Osteoblast (primary cell): ENCODE measurements at regions not wholly inside any gene's neighbourhood (a gene's known extent, or its start where the extent isn't known, plus 50 kb on each side); places are given as distances from the start of the nearest gene placed in this dataset.

ENCODE experiments used
- DNase-seq: peaks from one replicate; pipeline ENCODE4 v3.0.0; 2011; ENCODE audit warnings: low spot score, mixed read lengths; ENCODE audit not compliant: insufficient read length; ENCODE audit errors: missing footprints
- H2AFZ ChIP-seq: 2 replicates; pipeline ENCODE4 v1.6.0; 2011; ENCODE audit warnings: mild to moderate bottlenecking, low read length
- H3K27ac ChIP-seq: 2 replicates; pipeline ENCODE4 v1.5.1; 2011; ENCODE audit warnings: mild to moderate bottlenecking, low read depth, low read length, moderate library complexity
- H3K27me3 ChIP-seq: 2 replicates; pipeline ENCODE4 v1.6.0; 2012; ENCODE audit warnings: mild to moderate bottlenecking, control low read depth, inconsistent platforms, low read length, moderate library complexity; ENCODE audit not compliant: insufficient read depth
- H3K36me3 ChIP-seq: 2 replicates; pipeline ENCODE4 v1.5.1; 2011; ENCODE audit warnings: mild to moderate bottlenecking, low read length, control low read depth, moderate library complexity; ENCODE audit not compliant: insufficient read depth
- H3K4me1 ChIP-seq: 2 replicates; pipeline ENCODE4 v1.5.1; 2011; ENCODE audit warnings: mild to moderate bottlenecking, low read length, control low read depth, moderate library complexity; ENCODE audit not compliant: insufficient read depth
- H3K4me2 ChIP-seq: 2 replicates; pipeline ENCODE4 v1.6.0; 2011; ENCODE audit warnings: mild to moderate bottlenecking, low read length; ENCODE audit not compliant: insufficient read depth
- H3K4me3 ChIP-seq: fragments of 200-600 bp; sonication (generic); 3 replicates; pipeline ENCODE4 v1.5.1; 2012; ENCODE audit warnings: mild to moderate bottlenecking, low read length, inconsistent platforms; ENCODE audit not compliant: insufficient read depth
- H3K79me2 ChIP-seq: 2 replicates; pipeline ENCODE4 v1.6.0; 2012; ENCODE audit warnings: mild to moderate bottlenecking, low read length, control low read depth, inconsistent platforms; ENCODE audit not compliant: insufficient read depth
- H3K9me3 ChIP-seq: 2 replicates; pipeline ENCODE4 v1.5.1; 2011; ENCODE audit warnings: low read depth, low read length, control low read depth
- H4K20me1 ChIP-seq: 2 replicates; pipeline ENCODE4 v1.6.0; 2012; ENCODE audit warnings: mild to moderate bottlenecking, low read length, control low read depth; ENCODE audit not compliant: insufficient read depth
- CTCF ChIP-seq: IDR thresholded peaks from 2 replicates; pipeline ENCODE4 v1.5.1; 2011; ENCODE audit warnings: mild to moderate bottlenecking, low read depth, low read length, moderate library complexity; ENCODE audit errors: extremely low read depth

- no peak for DNase-seq
- H3K36me3 ChIP-seq, result no peaks in the 10 kb centered on the region
These were observed 92.6 kb downstream of the RAP2A start for GRCh38 chr13:97526556-97526955.

GRCh38 chr13:97528518-97528917 lies 94.5 kb downstream of the RAP2A start:
- no peak overlapping the region for H3K4me2 ChIP-seq
- no peaks in the 10 kb centered on the region for H3K9me3 ChIP-seq
- DNase-seq, result no peak
- H3K4me3 ChIP-seq, result no peak overlapping the region
- no peak overlapping the region for H2AFZ ChIP-seq
- TF ChIP-seq CTCF, result no peak
- H3K36me3 ChIP-seq, result no peaks in the 10 kb centered on the region
- H3K79me2 ChIP-seq, result no peaks in the 10 kb centered on the region
- no peaks in the 10 kb centered on the region for H3K27me3 ChIP-seq
- no peak overlapping the region for H3K27ac ChIP-seq
- no peaks in the 10 kb centered on the region for H4K20me1 ChIP-seq
- H3K4me1 ChIP-seq, result no peaks in the 10 kb centered on the region

More at GRCh38 chr13:97526556-97526955, 92.6 kb downstream of the RAP2A start:
- no peak for TF ChIP-seq CTCF
- Histone ChIP-seq H2AFZ (no peak overlapping the region), H3K79me2 (no peaks in the 10 kb centered on the region), H3K9me3 (no peaks in the 10 kb centered on the region), H3K4me3 (no peak overlapping the region), H3K27ac (no peak overlapping the region), H3K4me1 (no peaks in the 10 kb centered on the region), H4K20me1 (no peaks in the 10 kb centered on the region), H3K27me3 (no peaks in the 10 kb centered on the region), H3K4me2 (no peak overlapping the region)

GRCh38 chr13:97534540-97534939 lies 100.6 kb downstream of the RAP2A start:
- Histone ChIP-seq H4K20me1 (no peaks in the 10 kb centered on the region), H3K27ac (no peak overlapping the region), H2AFZ (no peak overlapping the region), H3K9me3 (no peaks in the 10 kb centered on the region), H3K4me2 (no peak overlapping the region), H3K36me3 (no peaks in the 10 kb centered on the region), H3K4me1 (no peaks in the 10 kb centered on the region), H3K79me2 (no peaks in the 10 kb centered on the region), H3K27me3 (no peaks in the 10 kb centered on the region), H3K4me3 (no peak overlapping the region)
- no peak for DNase-seq
- no peak for TF ChIP-seq CTCF

GRCh38 chr13:97535614-97536013 lies 101.6 kb downstream of the RAP2A start:
- Histone ChIP-seq H3K27me3 (no peaks in the 10 kb centered on the region), H3K4me1 (no peaks in the 10 kb centered on the region), H3K79me2 (no peaks in the 10 kb centered on the region), H3K4me2 (no peak overlapping the region), H3K36me3 (no peaks in the 10 kb centered on the region), H3K9me3 (no peaks in the 10 kb centered on the region), H2AFZ (no peak overlapping the region), H3K27ac (no peak overlapping the region), H3K4me3 (no peak overlapping the region), H4K20me1 (no peaks in the 10 kb centered on the region)
- no peak for DNase-seq
- no peak for TF ChIP-seq CTCF
